Effector memory CD4-positive, alpha-beta T cell (primary cell): ENCODE measurements at regions not wholly inside any gene's neighbourhood (a gene's known extent, or its start where the extent isn't known, plus 50 kb on each side); places are given as distances from the start of the nearest gene placed in this dataset.
"Not testable (repeated sequence)": the region's sequence is repeated elsewhere in the genome, so short reads cannot be mapped to it uniquely, and the experiment has no call there.

Experiments used
- DNase-seq, 3 donors: peaks; one replicate each; pipeline ENCODE4 v3.0.0-alpha.2; 2020
- H3K27ac ChIP-seq: 2 replicates; pipeline ENCODE4 v1.7.0; 2013; ENCODE audit warnings: mild to moderate bottlenecking, low read length, moderate library complexity; ENCODE audit not compliant: insufficient read depth, poor library complexity, severe bottlenecking
- H3K27me3 ChIP-seq: replicated peaks from 2 replicates; pipeline ENCODE4 v1.7.0; 2013; ENCODE audit warnings: mild to moderate bottlenecking, low read length; ENCODE audit not compliant: insufficient read depth, control insufficient read depth, poor library complexity, severe bottlenecking
- H3K36me3 ChIP-seq: 2 replicates; pipeline ENCODE4 v1.7.0; 2013; ENCODE audit warnings: mild to moderate bottlenecking, low read length, moderate library complexity; ENCODE audit not compliant: control insufficient read depth, insufficient read depth
- H3K4me1 ChIP-seq: 2 replicates; pipeline ENCODE4 v1.7.0; 2013; ENCODE audit warnings: low read length, mild to moderate bottlenecking; ENCODE audit not compliant: control insufficient read depth, insufficient read depth, poor library complexity, severe bottlenecking
- H3K4me3 ChIP-seq: 2 replicates; pipeline ENCODE4 v1.7.0; 2013; ENCODE audit warnings: low read length, low read depth, mild to moderate bottlenecking; ENCODE audit not compliant: insufficient read depth, poor library complexity, severe bottlenecking
- H3K9me3 ChIP-seq: 2 replicates; pipeline ENCODE4 v1.7.0; 2013; ENCODE audit warnings: mild to moderate bottlenecking, low read length, moderate library complexity; ENCODE audit not compliant: control insufficient read depth

DNA sequence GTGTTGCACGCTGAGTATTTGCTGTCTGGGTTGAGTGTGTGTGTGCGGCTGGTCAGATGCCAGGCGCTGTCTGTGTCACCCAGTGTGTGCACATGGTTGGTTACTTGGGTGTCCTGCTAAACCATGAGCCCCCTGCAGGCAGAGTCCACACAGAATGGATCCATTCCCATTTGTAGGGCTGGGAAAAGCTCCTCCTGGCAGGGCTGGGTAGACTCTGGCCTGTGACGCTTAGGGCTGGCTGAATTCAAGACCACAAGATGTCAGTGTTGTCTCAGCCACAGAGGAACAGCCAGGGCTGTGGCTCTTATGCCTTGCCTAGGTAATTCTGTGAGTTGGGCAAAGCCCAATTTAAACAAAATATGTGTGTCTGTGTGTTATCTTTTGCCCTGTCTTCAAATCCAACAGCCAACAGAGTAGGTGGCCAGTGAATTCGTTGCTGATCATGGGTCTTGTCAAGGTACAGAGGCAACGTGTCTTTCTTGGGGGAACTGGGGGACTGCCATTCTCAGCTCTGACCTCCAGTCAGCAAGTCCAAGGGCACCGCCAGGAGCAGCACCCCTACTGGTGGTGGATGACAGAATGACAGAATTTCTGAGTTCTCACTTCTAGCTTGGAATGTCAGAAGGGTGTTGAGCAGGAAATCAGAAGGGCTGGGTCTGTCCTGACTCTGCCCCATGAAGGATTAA is 285.1 kb downstream of the CCSER2 start:
- H3K4me1 ChIP-seq, result no peaks in the 10 kb centered on the region
- no peak overlapping the region for H3K4me3 ChIP-seq
- H3K27ac ChIP-seq, result no peak overlapping the region
- no peak for DNase-seq
- H3K9me3 ChIP-seq, result no peaks in the 10 kb centered on the region
- H3K27me3 ChIP-seq, result no peaks in the 10 kb centered on the region
- no peaks in the 10 kb centered on the region for H3K36me3 ChIP-seq

- H3K27ac ChIP-seq, result no peak overlapping the region
- no peaks in the 10 kb centered on the region for H3K4me1 ChIP-seq
- DNase-seq, result no peak
- no peak overlapping the region for H3K4me3 ChIP-seq
- no peaks in the 10 kb centered on the region for H3K36me3 ChIP-seq
- H3K9me3 ChIP-seq, result no peaks in the 10 kb centered on the region
- no peaks in the 10 kb centered on the region for H3K27me3 ChIP-seq
Measured at GRCh38 chr10:84626397-84627087, 298.2 kb downstream of the CCSER2 start.

GRCh38 chr10:84632866-84633265 is 304.5 kb downstream of the CCSER2 start:
- no peaks in the 10 kb centered on the region for H3K4me1 ChIP-seq

GRCh38 chr10:84634636-84635035 is 306.2 kb downstream of the CCSER2 start:
- Histone ChIP-seq H3K27ac (no peak overlapping the region), H3K4me3 (no peak overlapping the region), H3K36me3 (no peaks in the 10 kb centered on the region), H3K9me3 (no peaks in the 10 kb centered on the region), H3K27me3 (no peaks in the 10 kb centered on the region), H3K4me1 (no peaks in the 10 kb centered on the region)
- DNase-seq, result no peak

More at GRCh38 chr10:84632866-84633265, 304.5 kb downstream of the CCSER2 start:
- DNase-seq, result no peak
- no peak overlapping the region for H3K27ac ChIP-seq
- H3K4me3 ChIP-seq, result no peak overlapping the region
- H3K36me3 ChIP-seq, result no peaks in the 10 kb centered on the region
- H3K9me3 ChIP-seq, result no peaks in the 10 kb centered on the region
- H3K27me3 ChIP-seq, result no peaks in the 10 kb centered on the region

DNA sequence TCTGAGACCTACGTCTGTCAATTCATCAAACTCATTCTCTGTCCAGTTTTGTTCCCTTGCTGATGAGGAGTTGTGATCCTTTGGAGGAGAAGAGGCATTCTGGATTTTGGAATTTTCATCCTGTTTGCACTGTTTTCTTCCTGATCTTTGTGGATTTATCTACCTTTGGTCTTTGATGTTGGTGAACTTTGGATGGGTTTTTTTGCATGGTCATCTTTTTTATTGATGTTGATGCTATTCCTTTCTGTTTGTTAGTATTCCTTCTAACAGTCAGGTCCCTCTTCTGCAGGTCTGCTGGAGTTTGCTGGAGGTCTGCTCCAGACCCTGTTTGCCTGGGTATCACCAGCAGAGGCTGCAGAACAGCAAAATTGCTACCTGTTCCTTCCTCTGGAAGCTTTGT is 322.2 kb downstream of the CCSER2 start:
- not testable (repeated sequence) for H3K9me3 ChIP-seq, H3K27ac ChIP-seq, H3K36me3 ChIP-seq, H3K4me3 ChIP-seq, H3K27me3 ChIP-seq, H3K4me1 ChIP-seq, DNase-seq

GRCh38 chr10:84654671-84655070 is 326.3 kb downstream of the CCSER2 start:
- H3K4me1 ChIP-seq, result no peaks in the 10 kb centered on the region
- no peaks in the 10 kb centered on the region for H3K27me3 ChIP-seq
- H3K36me3 ChIP-seq, result no peaks in the 10 kb centered on the region
- no peak for DNase-seq
- H3K27ac ChIP-seq, result no peak overlapping the region
- H3K4me3 ChIP-seq, result no peak overlapping the region
- no peaks in the 10 kb centered on the region for H3K9me3 ChIP-seq

DNA sequence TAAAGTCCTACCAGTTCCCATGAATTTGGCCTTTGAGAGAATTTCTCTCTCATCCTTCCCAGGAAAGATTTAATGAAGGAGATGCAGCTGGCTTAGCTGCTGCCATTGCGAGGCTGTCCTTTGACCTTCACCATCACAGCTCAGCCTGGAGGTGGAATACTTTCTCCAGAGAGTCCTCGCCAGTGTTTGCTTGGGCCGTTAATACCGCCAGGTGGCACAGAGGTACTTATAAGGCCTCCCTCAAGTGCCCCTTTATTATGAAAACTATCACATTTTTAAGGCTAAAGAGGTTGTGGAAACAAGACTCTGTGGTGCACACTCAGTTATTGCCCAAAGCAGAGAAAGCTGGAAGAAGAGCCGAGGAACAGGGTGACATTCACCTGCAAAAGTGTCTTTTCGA is 330.6 kb downstream of the CCSER2 start:
- no peaks in the 10 kb centered on the region for H3K36me3 ChIP-seq
- no peak for DNase-seq
- H3K4me3 ChIP-seq, result no peak overlapping the region
- H3K9me3 ChIP-seq, result no peaks in the 10 kb centered on the region
- no peak overlapping the region for H3K27ac ChIP-seq
- no peaks in the 10 kb centered on the region for H3K27me3 ChIP-seq
- no peaks in the 10 kb centered on the region for H3K4me1 ChIP-seq

DNA sequence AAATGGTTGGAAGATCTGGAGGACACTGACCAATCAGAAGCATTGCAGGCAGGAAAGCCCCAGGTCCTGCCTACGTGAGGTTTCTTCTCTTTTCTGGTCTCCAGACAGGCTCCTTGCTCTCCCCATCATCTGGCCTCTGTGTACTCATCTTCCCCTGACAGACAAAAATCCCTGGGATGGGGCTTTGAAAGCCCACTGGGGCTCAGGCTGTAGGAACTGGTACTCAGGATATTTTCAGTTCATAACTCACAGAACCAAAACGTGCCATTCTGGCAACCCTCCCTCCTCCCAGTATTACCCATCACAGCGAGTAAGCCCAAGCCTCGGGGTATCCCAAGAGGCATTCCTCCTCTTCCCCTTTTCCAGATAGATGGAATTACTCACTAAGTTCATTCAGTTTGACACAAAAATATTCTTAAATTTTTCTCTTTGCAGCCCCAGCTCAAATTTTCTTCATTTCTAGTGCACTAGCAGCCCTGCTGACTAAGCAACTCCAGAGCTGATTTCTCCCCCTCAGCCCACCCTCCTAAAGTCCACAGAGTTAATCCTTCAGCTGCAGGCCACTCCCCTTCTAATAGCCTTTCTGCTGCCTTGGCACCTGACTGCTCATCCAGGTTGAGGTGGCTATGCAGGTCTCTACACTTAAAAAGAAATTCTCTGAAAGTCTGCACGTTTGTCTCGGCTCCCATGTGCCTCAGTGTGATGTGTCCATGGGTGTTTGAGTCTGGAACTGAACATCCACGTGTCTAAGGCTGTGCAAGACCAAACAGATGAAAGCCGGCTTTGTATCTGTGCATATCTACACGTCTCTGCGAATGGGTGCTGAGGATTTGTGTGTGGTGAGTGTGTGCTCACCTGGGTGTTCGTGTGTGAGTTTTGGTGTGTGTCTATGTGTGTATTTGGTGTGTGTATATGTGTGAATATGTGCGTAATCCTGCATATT is 331.4 kb downstream of the CCSER2 start:
- no peaks in the 10 kb centered on the region for H3K27me3 ChIP-seq
- no peak overlapping the region for H3K27ac ChIP-seq
- no peak for DNase-seq
- no peaks in the 10 kb centered on the region for H3K9me3 ChIP-seq
- H3K36me3 ChIP-seq, result no peaks in the 10 kb centered on the region
- H3K4me3 ChIP-seq, result no peak overlapping the region
- no peaks in the 10 kb centered on the region for H3K4me1 ChIP-seq

DNA sequence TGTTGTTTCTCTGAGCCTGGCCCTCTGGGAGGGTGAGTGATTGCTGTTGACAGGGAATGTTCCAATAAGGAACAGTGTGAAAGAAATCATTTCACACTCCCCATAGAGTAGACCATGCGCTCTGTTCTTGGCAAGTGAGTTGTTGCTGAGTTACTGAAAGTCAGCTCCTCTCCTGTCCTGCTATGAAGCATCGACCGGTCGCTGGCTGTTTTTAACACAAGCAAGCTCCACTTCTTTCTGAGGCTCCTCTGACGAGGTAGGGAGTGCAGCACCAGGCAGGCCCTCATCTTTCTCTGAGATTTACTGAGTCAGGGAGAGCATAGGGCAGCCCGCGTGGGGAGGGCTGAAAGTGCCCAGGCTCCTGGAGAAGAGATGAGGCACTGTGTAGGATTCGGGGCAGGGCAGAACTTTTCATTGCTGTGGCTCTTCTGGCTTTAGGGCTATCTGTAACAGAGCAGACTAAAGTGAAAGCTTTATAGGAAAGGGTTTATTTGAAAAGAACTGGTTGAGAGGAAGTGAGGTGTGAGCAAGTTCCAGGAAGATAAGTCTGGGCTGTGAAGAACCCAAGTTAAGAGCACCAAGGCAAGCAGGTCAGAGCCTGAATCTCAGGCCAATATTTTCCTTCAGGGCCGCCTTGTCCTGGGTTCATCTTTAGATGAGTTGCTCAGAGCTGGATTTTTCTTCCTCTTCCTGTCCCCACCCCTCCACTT is 332.2 kb downstream of the CCSER2 start:
- DNase-seq, result no peak
- Histone ChIP-seq H3K9me3 (no peaks in the 10 kb centered on the region), H3K4me3 (no peak overlapping the region), H3K27ac (no peak overlapping the region), H3K36me3 (no peaks in the 10 kb centered on the region), H3K4me1 (no peaks in the 10 kb centered on the region), H3K27me3 (no peaks in the 10 kb centered on the region)
